Muscle layer of colon (tissue), 2 donors: ENCODE measurements at regions not wholly inside any gene's neighbourhood (a gene's known extent, or its start where the extent isn't known, plus 50 kb on each side); places are given as distances from the start of the nearest gene placed in this dataset.
"Not testable (repeated sequence)": the region's sequence is repeated elsewhere in the genome, so short reads cannot be mapped to it uniquely, and the experiment has no call there.

ENCODE experiments used
- H3K27ac ChIP-seq: one replicate; pipeline ENCODE4 v1.7.0; 2013; ENCODE audit warnings: low read depth, mild to moderate bottlenecking, low read length, moderate library complexity
- H3K27me3 ChIP-seq, 2 donors: one replicate each; pipeline ENCODE4 v1.7.0; 2013; ENCODE audit warnings: low read length in 2 of 2, mild to moderate bottlenecking in 2 of 2; ENCODE audit not compliant: insufficient read depth in 2 of 2, control insufficient read depth in 1 of 2
- H3K36me3 ChIP-seq: one replicate; pipeline ENCODE4 v1.7.0; 2013; ENCODE audit warnings: mild to moderate bottlenecking, low read length; ENCODE audit not compliant: insufficient read depth
- H3K4me1 ChIP-seq: one replicate; pipeline ENCODE4 v1.7.0; 2013; ENCODE audit warnings: mild to moderate bottlenecking, low read length; ENCODE audit not compliant: insufficient read depth
- H3K4me3 ChIP-seq, 2 donors: one replicate each; pipeline ENCODE4 v1.7.0; 2013; ENCODE audit warnings: low read length in 2 of 2, low read depth in 1 of 2, mild to moderate bottlenecking in 1 of 2, moderate library complexity in 1 of 2
- H3K9ac ChIP-seq: one replicate; pipeline ENCODE4 v1.7.0; 2013; ENCODE audit warnings: low read length
- H3K9me3 ChIP-seq: one replicate; pipeline ENCODE4 v1.7.0; 2013; ENCODE audit warnings: mild to moderate bottlenecking, low read length
- donor health status: abdominal sarcoma.
- donor health status: Adenocarcinoma of cecum.

DNA sequence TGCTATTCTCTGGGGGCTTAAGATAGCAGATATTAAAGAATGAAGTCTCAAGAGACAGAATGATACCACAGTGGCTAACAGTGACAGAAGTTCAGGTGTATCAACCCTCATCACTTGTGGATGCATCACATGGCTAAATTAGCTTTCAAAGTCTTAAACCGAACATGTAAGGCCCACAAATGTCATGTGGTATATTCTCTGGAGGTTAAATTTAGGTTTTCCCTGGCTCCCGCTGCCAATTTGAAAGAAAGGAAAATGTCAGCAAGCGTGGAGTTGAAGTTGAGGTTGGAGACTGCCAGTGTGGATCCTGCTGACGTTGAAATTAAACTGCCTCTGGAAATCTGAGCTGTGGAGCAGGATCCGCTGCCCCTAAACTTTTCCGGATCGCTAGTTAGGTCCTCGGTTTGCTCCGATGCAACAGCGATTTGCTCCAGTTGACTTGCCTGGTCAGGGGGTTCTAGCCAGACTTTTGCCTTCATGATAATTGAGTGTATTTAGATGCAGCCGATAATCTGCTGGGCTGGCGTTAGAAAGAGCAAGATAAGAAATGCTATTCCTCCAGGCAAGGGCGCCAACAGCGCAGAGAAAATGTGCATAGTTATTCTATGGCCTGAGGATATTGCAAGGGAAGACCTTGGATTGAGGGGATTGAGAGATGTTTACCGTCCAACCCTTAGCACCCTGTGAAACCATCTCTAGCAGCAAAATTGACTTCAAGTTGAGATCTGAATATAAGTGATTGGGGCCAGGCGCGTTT, 443.9 kb downstream of the TMEM114 start:
- Histone ChIP-seq H3K4me3 (no peak overlapping the region), H3K27me3 (no peaks in the 10 kb centered on the region), H3K9ac (no peak overlapping the region), H3K9me3 (no peaks in the 10 kb centered on the region), H3K27ac (no peak overlapping the region), H3K36me3 (no peaks in the 10 kb centered on the region), H3K4me1 (no peaks in the 10 kb centered on the region)

DNA sequence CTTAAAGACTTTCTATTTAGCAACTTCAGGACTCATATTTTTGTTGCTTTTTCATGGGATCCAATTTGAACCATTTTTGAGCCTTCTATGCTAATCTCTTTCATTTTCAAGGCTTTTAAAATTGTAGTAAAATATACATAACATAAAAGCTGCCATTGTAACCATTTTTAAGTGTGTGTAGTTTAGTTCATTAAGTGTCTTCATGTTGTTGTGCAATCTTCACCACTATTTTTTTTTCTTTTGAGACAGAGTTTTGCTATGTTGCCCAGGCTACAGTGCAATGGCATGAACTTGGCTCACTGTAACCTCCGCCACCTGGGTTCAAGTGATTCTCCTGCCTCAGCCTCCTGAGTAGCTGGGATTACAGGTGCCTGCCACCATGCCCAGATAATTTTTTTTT, 451.6 kb downstream of the TMEM114 start:
- Histone ChIP-seq H3K9ac (no peak overlapping the region), H3K4me1 (no peaks in the 10 kb centered on the region), H3K36me3 (no peaks in the 10 kb centered on the region), H3K9me3 (no peaks in the 10 kb centered on the region), H3K27ac (no peak overlapping the region), H3K4me3 (no peak overlapping the region), H3K27me3 (no peaks in the 10 kb centered on the region)

DNA sequence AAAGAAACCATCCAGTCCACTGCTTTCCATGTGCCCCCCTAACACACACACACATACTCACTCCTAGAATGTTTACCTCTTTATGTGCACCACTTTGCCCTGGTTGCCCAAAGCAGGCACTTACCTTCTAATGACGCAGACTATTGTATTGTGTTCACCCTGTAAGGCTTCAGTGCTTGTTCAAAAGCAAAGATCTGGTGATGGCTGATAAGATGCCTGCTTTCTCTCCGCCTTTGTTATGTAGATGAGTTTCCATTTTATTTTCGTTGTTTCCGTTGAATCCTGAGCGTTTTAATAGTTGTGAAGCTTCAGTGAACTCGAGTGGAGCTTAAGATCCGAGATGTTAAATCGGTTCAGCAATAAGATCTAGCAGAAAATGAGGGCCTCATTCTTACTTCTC, 452.7 kb downstream of the TMEM114 start:
- no peaks in the 10 kb centered on the region for H3K27me3 ChIP-seq
- no peak overlapping the region for H3K9ac ChIP-seq
- H3K36me3 ChIP-seq, result no peaks in the 10 kb centered on the region
- no peak overlapping the region for H3K27ac ChIP-seq
- no peak overlapping the region for H3K4me3 ChIP-seq
- no peaks in the 10 kb centered on the region for H3K4me1 ChIP-seq
- H3K9me3 ChIP-seq, result no peaks in the 10 kb centered on the region

DNA sequence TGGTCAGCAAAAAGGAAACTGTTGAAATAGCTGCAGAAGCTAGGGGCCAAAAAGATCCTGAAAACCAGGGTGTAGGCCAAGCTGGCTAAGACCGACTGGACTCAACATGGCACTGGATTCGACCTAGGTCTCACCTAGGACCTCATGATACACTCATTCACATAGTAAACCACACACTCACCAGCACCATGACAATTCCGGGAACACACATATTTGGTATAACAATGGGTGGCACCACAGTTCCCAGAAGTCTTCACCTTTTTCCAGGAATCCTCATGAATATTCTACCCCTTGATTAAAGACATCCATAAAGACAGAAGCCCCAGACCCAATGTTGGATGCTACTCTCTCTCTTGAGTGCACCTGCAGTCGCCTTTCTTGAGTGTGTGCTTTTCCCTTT, 460.1 kb downstream of the TMEM114 start:
- Histone ChIP-seq H3K9me3 (no peaks in the 10 kb centered on the region), H3K27ac (no peak overlapping the region), H3K4me1 (no peaks in the 10 kb centered on the region), H3K27me3 (no peaks in the 10 kb centered on the region), H3K36me3 (no peaks in the 10 kb centered on the region), H3K9ac (no peak overlapping the region), H3K4me3 (no peak overlapping the region)

DNA sequence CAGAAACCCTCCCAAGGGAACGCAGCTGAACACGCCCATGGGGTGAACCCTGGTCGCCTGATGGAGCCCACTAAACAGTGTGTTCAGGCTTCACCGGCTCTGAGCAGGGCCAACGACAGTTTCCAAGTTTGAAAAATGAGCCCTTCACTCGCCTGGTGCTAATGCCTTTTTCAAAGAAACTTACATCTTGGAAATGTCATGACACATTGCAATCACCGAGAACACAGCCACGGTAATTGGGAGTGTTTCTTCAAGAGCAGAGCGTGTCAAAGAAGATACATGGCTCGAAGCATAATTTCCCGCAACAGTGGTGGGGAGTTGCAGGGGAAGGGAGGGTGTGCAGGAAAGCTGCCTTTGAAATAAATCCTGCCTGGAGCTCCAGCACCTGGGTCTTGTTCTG, 463.2 kb downstream of the TMEM114 start:
- no peaks in the 10 kb centered on the region for H3K9me3 ChIP-seq
- H3K4me1 ChIP-seq, result no peaks in the 10 kb centered on the region

DNA sequence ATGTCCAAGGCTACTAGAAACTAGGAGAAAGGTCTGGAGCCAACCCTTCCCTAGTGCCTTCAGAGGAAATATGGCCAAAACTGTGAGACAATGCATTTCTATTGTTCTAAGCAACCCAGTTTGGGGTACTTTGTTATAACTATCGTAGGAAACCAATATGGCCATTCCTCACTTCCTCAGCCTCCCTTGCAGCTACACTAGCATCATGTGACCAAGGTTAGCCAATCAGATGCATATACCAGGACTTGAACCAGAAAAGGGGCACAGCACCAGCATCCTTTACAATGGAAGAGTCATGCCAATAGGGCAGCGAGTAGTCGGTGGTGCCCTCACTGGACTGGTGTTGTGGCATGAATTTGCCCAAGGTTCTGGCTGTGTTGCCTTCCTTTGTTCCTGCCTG, 464.0 kb downstream of the TMEM114 start:
- no peak overlapping the region for H3K9ac ChIP-seq
- no peak overlapping the region for H3K27ac ChIP-seq
- no peaks in the 10 kb centered on the region for H3K36me3 ChIP-seq
- H3K27me3 ChIP-seq, result no peaks in the 10 kb centered on the region
- H3K4me1 ChIP-seq, result no peaks in the 10 kb centered on the region
- no peak overlapping the region for H3K4me3 ChIP-seq
- H3K9me3 ChIP-seq, result no peaks in the 10 kb centered on the region

More for the DNA sequence above, 463.2 kb downstream of the TMEM114 start:
- H3K9ac ChIP-seq, result no peak overlapping the region
- H3K27ac ChIP-seq, result no peak overlapping the region
- no peaks in the 10 kb centered on the region for H3K27me3 ChIP-seq
- H3K4me3 ChIP-seq, result no peak overlapping the region
- H3K36me3 ChIP-seq, result no peaks in the 10 kb centered on the region

DNA sequence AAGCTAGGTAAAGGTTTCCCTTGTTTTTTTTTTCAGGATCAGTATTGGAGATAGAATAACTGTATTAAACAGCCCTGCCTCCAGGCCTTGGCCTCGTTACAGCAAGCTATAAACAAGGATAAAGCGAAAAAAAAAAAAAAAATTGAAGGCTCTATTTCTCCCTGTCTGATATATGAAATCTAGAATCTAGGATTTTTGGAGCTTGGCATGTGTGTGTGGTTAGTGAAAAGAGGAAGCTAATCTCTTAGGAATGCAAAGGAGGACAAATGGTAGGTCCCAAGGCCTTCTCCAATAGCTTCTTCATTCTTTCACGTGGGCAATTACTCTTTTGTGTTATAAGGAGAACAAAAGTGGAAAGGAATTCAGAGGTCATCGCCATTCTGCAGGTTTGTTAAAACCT, 470.3 kb downstream of the TMEM114 start:
- H3K36me3 ChIP-seq, result no peaks in the 10 kb centered on the region
- no peaks in the 10 kb centered on the region for H3K4me1 ChIP-seq
- H3K27me3 ChIP-seq, result no peaks in the 10 kb centered on the region
- H3K27ac ChIP-seq, result no peak overlapping the region
- no peak overlapping the region for H3K9ac ChIP-seq
- no peaks in the 10 kb centered on the region for H3K9me3 ChIP-seq
- no peak overlapping the region for H3K4me3 ChIP-seq

DNA sequence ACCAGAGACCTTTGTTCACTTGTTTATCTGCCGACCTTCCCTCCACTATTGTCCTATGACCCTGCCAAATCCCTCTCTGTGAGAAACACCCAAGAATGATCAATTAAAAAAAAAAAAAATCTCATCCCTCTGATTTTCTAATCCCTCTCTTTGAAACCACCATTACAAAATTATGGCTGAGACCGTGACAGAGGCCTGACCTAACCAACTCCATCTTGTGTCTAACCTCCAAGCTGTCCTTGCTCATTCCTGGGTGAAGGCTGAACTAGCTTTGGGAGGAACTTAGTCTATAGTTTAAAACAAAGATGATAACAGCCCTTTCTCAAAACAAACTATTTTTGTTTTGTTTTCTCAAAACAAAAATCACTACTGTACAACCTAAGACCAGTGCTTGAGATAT, 474.5 kb downstream of the TMEM114 start:
- no peaks in the 10 kb centered on the region for H3K9me3 ChIP-seq
- no peaks in the 10 kb centered on the region for H3K27me3 ChIP-seq
- no peaks in the 10 kb centered on the region for H3K36me3 ChIP-seq
- H3K4me3 ChIP-seq, result no peak overlapping the region
- H3K27ac ChIP-seq, result no peak overlapping the region
- H3K4me1 ChIP-seq, result no peaks in the 10 kb centered on the region
- H3K9ac ChIP-seq, result no peak overlapping the region

DNA sequence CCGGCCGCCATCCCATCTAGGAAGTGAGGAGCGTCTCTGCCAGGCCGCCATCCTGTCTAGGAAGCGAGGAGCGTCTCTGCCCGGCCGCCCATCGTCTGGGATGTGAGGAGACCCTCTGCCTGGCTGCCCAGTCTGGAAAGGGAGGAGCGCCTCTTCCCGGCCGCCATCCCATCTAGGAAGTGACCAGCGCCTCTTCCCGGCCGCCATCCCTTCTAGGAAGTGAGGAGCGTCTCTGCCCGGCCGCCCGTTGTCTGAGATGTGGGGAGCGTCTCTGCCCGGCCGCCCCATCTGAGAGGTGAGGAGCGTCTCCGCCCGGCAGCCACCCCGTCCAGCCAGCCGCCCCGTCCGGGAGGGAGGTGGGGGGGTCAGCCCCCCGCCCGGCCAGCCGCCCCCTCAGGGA, 475.4 kb downstream of the TMEM114 start:
- not testable (repeated sequence) for H3K36me3 ChIP-seq, H3K9me3 ChIP-seq, H3K9ac ChIP-seq, H3K27me3 ChIP-seq, H3K4me3 ChIP-seq, H3K4me1 ChIP-seq, H3K27ac ChIP-seq

DNA sequence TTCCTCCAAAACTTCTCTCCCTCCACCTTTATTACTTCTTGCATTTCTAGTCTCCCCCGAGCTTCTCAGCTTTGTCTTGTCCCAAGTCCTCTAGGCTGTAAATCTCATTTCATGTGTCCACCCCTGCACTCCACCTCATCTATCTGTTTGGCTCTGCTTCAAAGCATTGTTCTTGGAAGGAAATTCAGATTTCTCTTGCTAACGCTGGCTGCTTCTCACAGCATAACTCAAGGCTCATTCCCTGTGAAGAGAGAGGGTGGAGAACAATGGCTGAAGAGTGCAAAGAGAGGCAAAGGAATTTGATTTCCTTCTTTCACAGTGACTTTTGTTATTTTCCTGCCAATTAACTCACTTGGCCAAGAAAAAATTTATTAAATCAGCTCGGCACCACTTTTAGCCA, 476.5 kb downstream of the TMEM114 start:
- H3K36me3 ChIP-seq, result no peaks in the 10 kb centered on the region
- no peaks in the 10 kb centered on the region for H3K27me3 ChIP-seq
- no peak overlapping the region for H3K9ac ChIP-seq
- H3K4me3 ChIP-seq, result no peak overlapping the region
- no peaks in the 10 kb centered on the region for H3K9me3 ChIP-seq
- H3K4me1 ChIP-seq, result no peaks in the 10 kb centered on the region
- H3K27ac ChIP-seq, result no peak overlapping the region

DNA sequence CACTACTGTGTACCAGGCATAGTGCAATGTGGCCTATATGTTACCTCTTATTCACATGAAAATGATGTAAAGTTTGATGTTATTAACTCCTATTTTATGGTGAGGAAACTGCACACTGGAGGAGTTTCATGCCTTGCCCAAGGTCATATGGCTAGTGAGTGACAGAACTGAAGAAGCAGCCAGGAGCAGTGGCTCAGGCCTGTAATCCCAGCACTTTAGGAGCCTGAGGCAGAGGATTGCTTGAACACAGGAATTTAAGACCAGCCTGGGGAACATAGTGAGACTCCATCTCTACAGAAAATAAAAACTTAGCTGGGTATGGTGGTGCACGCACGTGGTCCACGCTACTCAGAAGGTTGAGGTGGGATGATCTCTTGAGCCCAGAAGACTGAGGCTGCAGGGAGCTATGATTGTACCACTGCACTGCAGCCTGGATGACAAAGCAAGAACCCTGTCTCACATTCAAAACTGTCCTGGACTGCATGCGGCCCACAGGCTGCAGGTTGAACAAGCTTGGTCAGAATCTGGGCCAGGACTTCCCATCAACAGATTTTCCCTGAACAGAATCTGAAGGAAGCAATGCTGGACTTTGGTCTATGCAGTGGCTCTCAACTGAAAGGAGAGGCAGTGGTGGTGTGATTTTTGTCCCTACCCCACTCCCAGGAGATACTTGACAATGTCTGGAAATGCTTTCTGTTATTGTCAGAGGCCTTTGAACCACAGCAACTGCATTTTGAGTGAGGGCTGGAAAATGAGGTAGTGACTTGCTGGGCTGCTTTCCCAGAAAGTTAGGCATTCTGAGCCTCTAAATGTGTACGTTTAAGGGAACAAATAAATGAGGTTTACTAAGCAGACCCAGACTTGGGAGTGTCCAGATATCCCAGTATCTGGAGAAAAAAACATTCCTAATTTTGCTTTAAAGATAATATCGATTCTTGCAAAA, 479.5 kb downstream of the TMEM114 start:
- Histone ChIP-seq H3K27me3 (no peaks in the 10 kb centered on the region), H3K4me1 (no peaks in the 10 kb centered on the region), H3K4me3 (no peak overlapping the region)

More for the DNA sequence above, 479.5 kb downstream of the TMEM114 start:
- no peak overlapping the region for H3K9ac ChIP-seq
- H3K9me3 ChIP-seq, result no peaks in the 10 kb centered on the region
- H3K27ac ChIP-seq, result no peak overlapping the region
- no peaks in the 10 kb centered on the region for H3K36me3 ChIP-seq
